B cell (primary cell): ENCODE measurements at regions not wholly inside any gene's neighbourhood (a gene's known extent, or its start where the extent isn't known, plus 50 kb on each side); places are given as distances from the start of the nearest gene placed in this dataset.

ENCODE experiments used
- ATAC-seq: fragments of 200-7000 bp; cut with Tn5 transposase; one replicate; pipeline ENCODE4 v1.10.0; 2021; ENCODE audit warnings: low read depth, mild to moderate bottlenecking, moderate number of reproducible peaks, moderate library complexity
- CTCF ChIA-PET: fragments of 350-600 bp; sonication (Branson Sonifier 250); formaldehyde crosslinking; loops from one replicate; lab custom pipeline; 2021; ENCODE audit warnings: antibody characterized with exemption, inconsistent platforms; lab: Charles Lee
- POLR2A ChIA-PET: fragments of 350-600 bp; sonication (Branson Sonifier 250); formaldehyde crosslinking; loops from one replicate; lab custom pipeline; 2021; ENCODE audit warnings: antibody characterized with exemption; lab: Charles Lee
- DNase-seq: peaks from one replicate; pipeline ENCODE4 v3.0.0; 2013
- H2AFZ ChIP-seq: 2 replicates; pipeline ENCODE4 v1.6.1; 2012; ENCODE audit warnings: mild to moderate bottlenecking, low read depth, low read length; ENCODE audit not compliant: insufficient read depth, poor library complexity, severe bottlenecking
- H3K27ac ChIP-seq, 2 donors: 1 replicate in 1 of 2; 2 replicates in 1 of 2; pipeline ENCODE4 v1.5.1; 2012 to 2013; ENCODE audit warnings: low read length in 2 of 2, mild to moderate bottlenecking in 2 of 2, moderate library complexity in 1 of 2
- H3K27me3 ChIP-seq, 4 experiments: fragments of 200-600 bp in 1 of 4; sonication (generic) in 1 of 4; replicated peaks in 1 of 4; 1 replicate in 2 of 4; 2 replicates in 2 of 4; pipeline versions ENCODE4 v1.6.1 to v1.7.0; 2013 to 2016; ENCODE audit warnings: low read length in 3 of 4, mild to moderate bottlenecking in 2 of 4, mixed read lengths in 1 of 4, moderate library complexity in 1 of 4; ENCODE audit not compliant: insufficient read depth in 4 of 4, control insufficient read depth in 3 of 4; ENCODE audit errors: control extremely low read depth in 1 of 4
- H3K36me3 ChIP-seq, 2 experiments: replicated peaks in 1 of 2; 1 replicate in 1 of 2; 2 replicates in 1 of 2; pipeline versions ENCODE4 v1.6.1 to v1.7.1; 2013; ENCODE audit warnings: low read length in 1 of 2; ENCODE audit not compliant: insufficient read depth in 2 of 2, control insufficient read depth in 1 of 2; ENCODE audit errors: control extremely low read depth in 1 of 2, extremely low read depth in 1 of 2
- H3K4me1 ChIP-seq, 2 donors: fragments of 200-600 bp in 1 of 2; sonication (generic) in 1 of 2; 1 replicate in 1 of 2; 2 replicates in 1 of 2; pipeline versions ENCODE4 v1.5.1 to v1.6.1; 2013 to 2017; ENCODE audit warnings: low read length in 2 of 2; ENCODE audit not compliant: control insufficient read depth in 2 of 2, insufficient read depth in 2 of 2
- H3K4me2 ChIP-seq: replicated peaks from 2 replicates; pipeline ENCODE3; 2012; ENCODE audit warnings: mild to moderate bottlenecking, low read depth, low read length; ENCODE audit not compliant: poor library complexity, severe bottlenecking
- H3K4me3 ChIP-seq, 5 experiments: fragments of 200-600 bp in 1 of 5; sonication (generic) in 1 of 5; 1 replicate in 3 of 5; 2 replicates in 2 of 5; pipeline versions ENCODE4 v1.5.1 to v1.7.0; 2011 to 2016; ENCODE audit warnings: low read length in 4 of 5, mild to moderate bottlenecking in 4 of 5, low read depth in 2 of 5, control low read depth in 1 of 5, moderate library complexity in 1 of 5; ENCODE audit not compliant: insufficient read depth in 1 of 5; ENCODE audit errors: control extremely low read depth in 1 of 5, extremely low read depth in 1 of 5
- H3K79me2 ChIP-seq: fragments of 200-600 bp; sonication (generic); one replicate; pipeline ENCODE4 v1.6.0; 2016; ENCODE audit warnings: low read length; ENCODE audit not compliant: control insufficient read depth, insufficient read depth
- H3K9ac ChIP-seq: fragments of 200-600 bp; sonication (generic); 2 replicates; pipeline ENCODE4 v1.6.1; 2017; ENCODE audit warnings: mild to moderate bottlenecking, low read length, moderate library complexity
- H3K9me3 ChIP-seq, 3 donors: one replicate each; pipeline versions ENCODE4 v1.6.1 to v1.7.1; 2013; ENCODE audit warnings: low read length in 2 of 3; ENCODE audit not compliant: control insufficient read depth in 2 of 3, insufficient read depth in 1 of 3; ENCODE audit errors: control extremely low read depth in 1 of 3
- H4K20me1 ChIP-seq: 2 replicates; pipeline ENCODE4 v1.6.0; 2012; ENCODE audit warnings: mild to moderate bottlenecking, low read length; ENCODE audit not compliant: insufficient read depth, control insufficient read depth, poor library complexity, severe bottlenecking
- H3K27ac Mint-ChIP-seq: one replicate; pipeline ENCODE4 v1.8.0; 2021; ENCODE audit warnings: mixed read lengths
- H3K27me3 Mint-ChIP-seq: one replicate; pipeline ENCODE4 v1.8.0; 2021; ENCODE audit warnings: mixed read lengths
- H3K4me1 Mint-ChIP-seq: one replicate; pipeline ENCODE4 v1.8.0; 2021; ENCODE audit warnings: mixed read lengths
- H3K4me3 Mint-ChIP-seq: one replicate; pipeline ENCODE4 v1.8.0; 2021; ENCODE audit warnings: mixed read lengths
- H3K9me3 Mint-ChIP-seq: one replicate; pipeline ENCODE4 v1.8.0; 2022; ENCODE audit warnings: mixed read lengths; ENCODE audit not compliant: insufficient read depth
- EZH2 ChIP-seq: IDR thresholded peaks from 2 replicates; pipeline ENCODE4 v1.6.1; 2012; ENCODE audit warnings: borderline replicate concordance, low read depth, mild to moderate bottlenecking, moderate library complexity, low read length; ENCODE audit not compliant: insufficient read depth, poor library complexity, severe bottlenecking
- WGBS: methylation state at CpG from one replicate; pipeline ENCODE4 v1.1.5; 2013; ENCODE audit warnings: missing lambda C conversion rate; ENCODE audit not compliant: insufficient coverage; 5-methylcytosine and 5-hydroxymethylcytosine counted together
- intact Hi-C: fragments of 100-400 bp; cut with micrococcal nuclease; formaldehyde crosslinking; loops from one replicate; pipeline ENCODE4 v1.10.0; 2022
- TF ChIP-seq, protein P1 (sequence below): fragments of 200-600 bp; IDR thresholded peaks from one replicate; pipeline ENCODE4 v1.8.0; 2022; ENCODE audit warnings: antibody characterized with exemption, mild to moderate bottlenecking

DNA sequence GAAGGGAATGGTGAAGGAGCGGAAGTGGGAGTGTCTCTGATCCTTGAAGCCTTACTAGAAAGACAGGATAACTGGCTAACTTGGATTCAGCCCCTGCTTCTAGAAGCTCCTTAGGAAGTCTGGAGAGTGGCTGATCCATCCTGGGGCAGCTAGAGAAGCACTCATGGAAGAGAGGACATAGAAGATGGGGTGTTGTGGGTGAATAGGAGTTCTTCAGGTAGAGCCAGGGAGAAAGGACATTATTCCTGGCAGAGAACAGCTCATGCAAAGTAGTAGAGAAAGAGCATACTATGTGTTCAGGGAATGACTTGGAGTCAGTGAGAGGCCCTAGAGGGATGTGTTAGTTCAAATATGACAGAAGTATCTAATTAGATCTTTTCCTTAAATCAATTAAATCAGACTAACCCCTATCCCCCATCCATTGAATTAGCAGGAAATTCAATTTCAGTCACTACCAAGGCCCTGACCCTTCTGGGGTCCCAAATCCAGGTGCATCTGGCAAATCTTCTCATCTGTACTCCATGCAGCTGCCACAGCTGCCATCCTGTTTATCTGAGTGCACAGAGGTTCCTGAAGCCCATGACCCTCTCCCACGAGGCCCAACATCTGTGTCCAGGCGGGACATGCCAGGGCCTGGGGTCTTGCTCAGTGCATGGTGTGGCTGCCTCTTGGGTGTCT lies 130.7 kb downstream of the DHX35 start:
- POLR2A ChIA-PET = no interaction called here
- Histone ChIP-seq H3K4me1 (no peaks in the 10 kb centered on the region), H3K9ac (no peak overlapping the region), H3K36me3 (no peaks in the 10 kb centered on the region), H3K27ac (no peak overlapping the region), H3K27me3 (peaks cover 0 to 8% (median 1%) of the 10 kb centered on the region in 4 experiments), H3K4me2 (no peak overlapping the region), H4K20me1 (no peaks in the 10 kb centered on the region), H2AFZ (no peak overlapping the region), H3K4me3 (no peak overlapping the region), H3K9me3 (no peaks in the 10 kb centered on the region), H3K79me2 (no peaks in the 10 kb centered on the region)
- H3K27me3 Mint-ChIP-seq = peaks cover 21% of the 10 kb centered on the region
- DNase-seq (no peak), ATAC-seq (no peak)
- H3K9me3 Mint-ChIP-seq = no peaks in the 10 kb centered on the region
- TF ChIP-seq, protein P1, sequence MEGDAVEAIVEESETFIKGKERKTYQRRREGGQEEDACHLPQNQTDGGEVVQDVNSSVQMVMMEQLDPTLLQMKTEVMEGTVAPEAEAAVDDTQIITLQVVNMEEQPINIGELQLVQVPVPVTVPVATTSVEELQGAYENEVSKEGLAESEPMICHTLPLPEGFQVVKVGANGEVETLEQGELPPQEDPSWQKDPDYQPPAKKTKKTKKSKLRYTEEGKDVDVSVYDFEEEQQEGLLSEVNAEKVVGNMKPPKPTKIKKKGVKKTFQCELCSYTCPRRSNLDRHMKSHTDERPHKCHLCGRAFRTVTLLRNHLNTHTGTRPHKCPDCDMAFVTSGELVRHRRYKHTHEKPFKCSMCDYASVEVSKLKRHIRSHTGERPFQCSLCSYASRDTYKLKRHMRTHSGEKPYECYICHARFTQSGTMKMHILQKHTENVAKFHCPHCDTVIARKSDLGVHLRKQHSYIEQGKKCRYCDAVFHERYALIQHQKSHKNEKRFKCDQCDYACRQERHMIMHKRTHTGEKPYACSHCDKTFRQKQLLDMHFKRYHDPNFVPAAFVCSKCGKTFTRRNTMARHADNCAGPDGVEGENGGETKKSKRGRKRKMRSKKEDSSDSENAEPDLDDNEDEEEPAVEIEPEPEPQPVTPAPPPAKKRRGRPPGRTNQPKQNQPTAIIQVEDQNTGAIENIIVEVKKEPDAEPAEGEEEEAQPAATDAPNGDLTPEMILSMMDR = no peak
- TF ChIP-seq EZH2 = no peak
- H3K27ac Mint-ChIP-seq = no peak overlapping the region
- no peaks in the 10 kb centered on the region for H3K4me1 Mint-ChIP-seq
- WGBS = 93% methylated on average over 3 of the region's 3 CpGs
- intact Hi-C loops = no loop called here
- no peak overlapping the region for H3K4me3 Mint-ChIP-seq
- CTCF ChIA-PET = interaction anchor here (0.9 to 2.0 kb wide), 3 partner anchors 11 to 43 kb away, joined by 3 to 7 read pairs (median 4); no protein-coding TSS in a partner anchor

DNA sequence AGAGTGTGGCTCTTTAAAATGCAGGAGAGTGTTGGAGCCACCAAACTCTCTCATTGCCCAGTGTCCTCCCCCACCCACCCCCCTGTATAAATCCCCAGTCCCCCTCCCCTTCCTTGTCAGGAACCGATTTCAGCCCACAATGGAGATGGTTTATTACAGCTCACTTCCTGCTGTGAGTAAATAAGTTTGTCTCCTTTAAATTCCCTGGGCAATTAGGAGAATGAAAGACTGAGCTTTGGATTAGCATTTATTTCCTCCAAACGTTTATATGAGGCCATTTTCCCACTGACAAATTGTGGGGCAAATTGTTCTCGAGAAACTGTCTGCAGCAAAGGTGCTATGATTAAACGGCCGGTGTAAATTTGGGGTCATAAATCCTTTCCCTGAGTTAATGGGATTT lies 128.8 kb downstream of the DHX35 start:
- no peaks in the 10 kb centered on the region for H3K36me3 ChIP-seq
- no peaks in the 10 kb centered on the region for H3K4me1 Mint-ChIP-seq
- no peak overlapping the region for H3K9ac ChIP-seq
- intact Hi-C loops = no loop called here
- H2AFZ ChIP-seq = no peak overlapping the region
- TF ChIP-seq EZH2 = no peak
- TF ChIP-seq, protein P1 = no peak
- no peak overlapping the region for H3K27ac Mint-ChIP-seq
- no peaks in the 10 kb centered on the region for H4K20me1 ChIP-seq
- H3K9me3 ChIP-seq = no peaks in the 10 kb centered on the region
- H3K4me1 ChIP-seq = no peaks in the 10 kb centered on the region
- peaks cover 21% of the 10 kb centered on the region for H3K27me3 Mint-ChIP-seq
- H3K79me2 ChIP-seq = no peaks in the 10 kb centered on the region
- ChIA-PET POLR2A (no interaction called here), CTCF (no interaction called here)
- no peak overlapping the region for H3K4me2 ChIP-seq
- H3K4me3 ChIP-seq = no peak overlapping the region
- WGBS = no CpG with 5 or more reads among the region's 5 CpGs
- no peaks in the 10 kb centered on the region for H3K9me3 Mint-ChIP-seq
- ATAC-seq (no peak), DNase-seq (no peak)
- peaks cover 0 to 8% (median 1%) of the 10 kb centered on the region in 4 experiments for H3K27me3 ChIP-seq
- no peak overlapping the region for H3K27ac ChIP-seq
- no peak overlapping the region for H3K4me3 Mint-ChIP-seq
